Calu3 (cell line): ENCODE measurements at regions not wholly inside any gene's neighbourhood (a gene's known extent, or its start where the extent isn't known, plus 50 kb on each side); places are given as distances from the start of the nearest gene placed in this dataset.

ENCODE experiments used
- BruUV-seq: library from RNA; stranded (reverse); fragments of 400-500 nt; replicated peaks from 2 replicates; lab custom pipeline; 2021; lab: Mats Ljungman, UMichigan
- CTCF ChIA-PET: fragments of 300-600 bp; sonication (Branson Sonifier 250); formaldehyde crosslinking; loops from one replicate; lab custom pipeline; 2022; ENCODE audit warnings: antibody characterized with exemption; lab: Charles Lee
- DNase-seq: peaks from one replicate; pipeline ENCODE4 v3.0.0; 2022
- H3K27ac Mint-ChIP-seq: one replicate; pipeline ENCODE4 v1.8.0; 2022; ENCODE audit warnings: mixed read lengths; ENCODE audit not compliant: unreplicated experiment
- H3K27me3 Mint-ChIP-seq: one replicate; pipeline ENCODE4 v1.8.0; 2022; ENCODE audit warnings: mixed read lengths; ENCODE audit not compliant: unreplicated experiment
- H3K36me3 Mint-ChIP-seq: one replicate; pipeline ENCODE4 v1.8.0; 2022; ENCODE audit warnings: mild to moderate bottlenecking, moderate library complexity, mixed read lengths; ENCODE audit not compliant: insufficient read depth, unreplicated experiment
- H3K4me1 Mint-ChIP-seq: one replicate; pipeline ENCODE4 v1.8.0; 2022; ENCODE audit warnings: mild to moderate bottlenecking, low read depth, mixed read lengths; ENCODE audit not compliant: unreplicated experiment
- H3K4me3 Mint-ChIP-seq: one replicate; pipeline ENCODE4 v1.8.0; 2022; ENCODE audit warnings: mild to moderate bottlenecking, low read depth, moderate library complexity, mixed read lengths; ENCODE audit not compliant: unreplicated experiment
- H3K9me3 Mint-ChIP-seq: one replicate; pipeline ENCODE4 v1.8.0; 2022; ENCODE audit warnings: low read depth, mixed read lengths; ENCODE audit not compliant: unreplicated experiment
- CTCF ChIP-seq: fragments of 200-600 bp; IDR thresholded peaks from one replicate; pipeline ENCODE4 v1.8.0; 2022; ENCODE audit warnings: antibody characterized with exemption; ENCODE audit not compliant: unreplicated experiment
- intact Hi-C: fragments of 100-400 bp; cut with micrococcal nuclease; formaldehyde crosslinking; loops from one replicate; pipeline ENCODE4 v1.10.0; 2022; ENCODE audit not compliant: unreplicated experiment

GRCh38 chr5:155316070-155316714, 302.6 kb downstream of the KIF4B start:
- TF ChIP-seq CTCF, result no peak
- Mint-ChIP-seq H3K9me3 (peaks cover 7% of the 10 kb centered on the region), H3K36me3 (no peaks in the 10 kb centered on the region), H3K27me3 (no peaks in the 10 kb centered on the region), H3K4me3 (no peak overlapping the region), H3K4me1 (no peaks in the 10 kb centered on the region), H3K27ac (no peak overlapping the region)
- CTCF ChIA-PET, result no interaction called here
- intact Hi-C loops, result no loop called here
- BruUV-seq, result no TSS peak
- DNase-seq, result no peak

GRCh38 chr5:155332618-155333017, 319.1 kb downstream of the KIF4B start:
- Mint-ChIP-seq H3K4me3 (no peak overlapping the region), H3K36me3 (no peaks in the 10 kb centered on the region), H3K27ac (no peak overlapping the region), H3K9me3 (peaks cover 12% of the 10 kb centered on the region), H3K4me1 (no peaks in the 10 kb centered on the region), H3K27me3 (no peaks in the 10 kb centered on the region)
- no TSS peak for BruUV-seq
- TF ChIP-seq CTCF, result no peak
- DNase-seq, result no peak
- CTCF ChIA-PET, result no interaction called here
- intact Hi-C loops, result no loop called here

GRCh38 chr5:155342956-155343355, 329.4 kb downstream of the KIF4B start:
- BruUV-seq, result no TSS peak
- CTCF ChIA-PET, result interaction anchor here (0.6 kb wide), 2 partner anchors 203 to 717 kb away, joined by 3 read pairs; no protein-coding TSS in a partner anchor
- H3K4me1 Mint-ChIP-seq, result no peaks in the 10 kb centered on the region
- no peak overlapping the region for H3K27ac Mint-ChIP-seq
- no peaks in the 10 kb centered on the region for H3K36me3 Mint-ChIP-seq
- TF ChIP-seq CTCF, result no peak
- no peaks in the 10 kb centered on the region for H3K27me3 Mint-ChIP-seq
- no peak for DNase-seq
- no peak overlapping the region for H3K4me3 Mint-ChIP-seq
- H3K9me3 Mint-ChIP-seq, result peaks cover 12% of the 10 kb centered on the region
- intact Hi-C loops, result no loop called here

GRCh38 chr5:155343468-155343867, 329.9 kb downstream of the KIF4B start:
- H3K9me3 Mint-ChIP-seq, result peaks cover 12% of the 10 kb centered on the region
- CTCF ChIA-PET, result interaction anchor here (0.6 kb wide), 2 partner anchors 204 to 717 kb away, joined by 3 read pairs; no protein-coding TSS in a partner anchor
- no peak for DNase-seq
- no peaks in the 10 kb centered on the region for H3K36me3 Mint-ChIP-seq
- BruUV-seq, result no TSS peak
- H3K27me3 Mint-ChIP-seq, result no peaks in the 10 kb centered on the region
- no peaks in the 10 kb centered on the region for H3K4me1 Mint-ChIP-seq
- no peak overlapping the region for H3K4me3 Mint-ChIP-seq
- intact Hi-C loops, result no loop called here
- TF ChIP-seq CTCF, result no peak
- H3K27ac Mint-ChIP-seq, result no peak overlapping the region
